MCF 10A (cell line): ENCODE measurements at regions not wholly inside any gene's neighbourhood (a gene's known extent, or its start where the extent isn't known, plus 50 kb on each side); places are given as distances from the start of the nearest gene placed in this dataset.
"Not testable (repeated sequence)": the region's sequence is repeated elsewhere in the genome, so short reads cannot be mapped to it uniquely, and the experiment has no call there.

Experiments used
- BruUV-seq: library from RNA; stranded (reverse); fragments of 400-500 nt; replicated peaks from 2 replicates; lab custom pipeline; 2021; lab: Mats Ljungman, UMichigan
- CTCF ChIA-PET: fragments of 300-600 bp; sonication (Branson Sonifier 250); formaldehyde crosslinking; extraction: SDS; loops from one replicate; lab custom pipeline; 2021; ENCODE audit warnings: antibody characterized with exemption, inconsistent platforms; lab: Yijun Ruan, JAX
- POLR2A ChIA-PET: fragments of 300-600, 350-650 bp; sonication (Branson Sonifier 250); formaldehyde crosslinking; extraction: SDS; loops from one replicate; lab custom pipeline; 2020; ENCODE audit warnings: antibody characterized with exemption, inconsistent platforms; lab: Yijun Ruan, JAX
- DNase-seq: peaks from one replicate; pipeline ENCODE4 v3.0.0-alpha.2; 2018; ENCODE audit not compliant: unreplicated experiment
- H3K27ac Mint-ChIP-seq: one replicate; pipeline ENCODE4 v1.8.0; 2022; ENCODE audit warnings: mild to moderate bottlenecking, low read depth, mixed read lengths; ENCODE audit not compliant: unreplicated experiment
- H3K27me3 Mint-ChIP-seq: one replicate; pipeline ENCODE4 v1.8.0; 2022; ENCODE audit warnings: mixed read lengths; ENCODE audit not compliant: insufficient read depth, unreplicated experiment
- H3K36me3 Mint-ChIP-seq: one replicate; pipeline ENCODE4 v1.8.0; 2022; ENCODE audit warnings: mild to moderate bottlenecking, moderate library complexity, mixed read lengths; ENCODE audit not compliant: insufficient read depth, unreplicated experiment
- H3K4me1 Mint-ChIP-seq: one replicate; pipeline ENCODE4 v1.8.0; 2022; ENCODE audit warnings: mixed read lengths; ENCODE audit not compliant: insufficient read depth, unreplicated experiment
- H3K4me3 Mint-ChIP-seq: one replicate; pipeline ENCODE4 v1.8.0; 2022; ENCODE audit warnings: mild to moderate bottlenecking, moderate library complexity, mixed read lengths; ENCODE audit not compliant: unreplicated experiment
- H3K9me3 Mint-ChIP-seq: one replicate; pipeline ENCODE4 v1.8.0; 2022; ENCODE audit warnings: mixed read lengths; ENCODE audit not compliant: unreplicated experiment
- CTCF ChIP-seq: fragments of 200-600 bp; IDR thresholded peaks from one replicate; pipeline ENCODE4 v1.8.0; 2022; ENCODE audit warnings: antibody characterized with exemption, mild to moderate bottlenecking; ENCODE audit not compliant: unreplicated experiment
- intact Hi-C: fragments of 100-400 bp; cut with micrococcal nuclease; formaldehyde crosslinking; loops from 2 replicates; pipeline ENCODE4 v1.14.1; 2022

DNA sequence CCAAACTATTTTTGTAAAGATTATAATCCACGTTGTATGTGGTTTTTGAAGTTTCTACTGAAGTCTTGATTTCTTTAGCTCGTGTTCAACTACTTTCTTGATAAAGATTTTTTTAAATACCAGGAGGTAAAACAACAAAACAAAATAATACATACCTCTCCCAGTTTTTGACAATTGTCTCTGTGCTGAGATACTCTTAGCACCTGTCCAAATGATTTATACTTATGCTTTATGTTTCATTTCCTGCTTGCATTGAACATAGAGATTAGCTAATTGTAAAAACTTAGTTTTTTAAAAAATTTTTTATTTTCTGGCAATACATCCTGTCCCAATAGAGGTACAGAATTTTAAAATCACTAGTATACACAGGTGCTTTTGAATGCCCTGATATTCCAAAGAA is 506.9 kb upstream of the ADGRB3 start:
- Mint-ChIP-seq H3K27ac (no peak overlapping the region), H3K27me3 (no peaks in the 10 kb centered on the region), H3K4me3 (no peak overlapping the region), H3K36me3 (no peaks in the 10 kb centered on the region), H3K4me1 (peaks cover 16% of the 10 kb centered on the region), H3K9me3 (no peaks in the 10 kb centered on the region)
- DNase-seq = no peak
- no TSS peak for BruUV-seq
- intact Hi-C loops = no loop called here
- POLR2A ChIA-PET = no interaction called here
- CTCF ChIA-PET = no interaction called here
- no peak for TF ChIP-seq CTCF

- POLR2A ChIA-PET = no interaction called here
- no peak for DNase-seq
- Mint-ChIP-seq H3K27ac (no peak overlapping the region), H3K4me3 (no peak overlapping the region), H3K36me3 (no peaks in the 10 kb centered on the region), H3K4me1 (peaks cover 16% of the 10 kb centered on the region), H3K27me3 (no peaks in the 10 kb centered on the region), H3K9me3 (peaks cover 11% of the 10 kb centered on the region)
- TF ChIP-seq CTCF = no peak
- CTCF ChIA-PET = interaction anchor here (0.6 kb wide), 1 partner anchor 570 kb away, joined by 3 read pairs; no protein-coding TSS in a partner anchor
- no TSS peak for BruUV-seq
- intact Hi-C loops = no loop called here
Measured at GRCh38 chr6:68127074-68127473, 508.0 kb upstream of the ADGRB3 start.

DNA sequence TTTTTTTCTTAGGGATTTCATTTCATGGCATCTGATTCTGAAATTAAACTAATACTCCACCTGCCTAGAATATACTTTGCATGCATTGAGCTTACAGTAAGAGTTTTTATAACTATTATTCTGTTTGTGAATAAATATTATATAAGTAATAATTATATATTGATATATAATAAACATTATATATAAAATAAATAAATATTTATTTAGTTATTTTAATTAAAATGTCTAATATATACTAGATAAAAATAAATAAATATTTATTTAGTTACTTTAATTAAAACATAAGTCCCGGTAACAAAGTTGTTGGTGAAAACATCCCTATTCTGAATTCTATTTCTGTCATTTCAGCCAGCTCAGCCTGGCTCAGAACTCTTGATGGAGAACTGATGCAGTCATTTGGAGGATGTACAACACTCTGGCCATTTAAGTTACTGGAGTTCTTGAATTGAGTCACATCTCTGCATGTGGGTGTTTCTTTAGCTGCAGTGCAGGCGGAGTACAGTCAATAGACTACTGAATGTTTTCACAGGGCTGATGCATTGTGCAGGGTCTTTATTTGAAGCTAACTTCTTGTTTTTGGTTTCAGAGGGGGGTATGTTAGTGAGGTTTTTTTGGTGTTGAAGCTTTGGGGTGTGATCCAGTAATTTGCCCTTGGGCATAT is 508.9 kb upstream of the ADGRB3 start:
- intact Hi-C loops = no loop called here
- TF ChIP-seq CTCF = no peak
- no peak overlapping the region for H3K4me3 Mint-ChIP-seq
- DNase-seq = no peak
- BruUV-seq = no TSS peak
- CTCF ChIA-PET = no interaction called here
- POLR2A ChIA-PET = no interaction called here
- H3K36me3 Mint-ChIP-seq = no peaks in the 10 kb centered on the region
- no peak overlapping the region for H3K27ac Mint-ChIP-seq
- H3K9me3 Mint-ChIP-seq = peaks cover 12% of the 10 kb centered on the region
- H3K27me3 Mint-ChIP-seq = no peaks in the 10 kb centered on the region
- H3K4me1 Mint-ChIP-seq = peaks cover 16% of the 10 kb centered on the region

DNA sequence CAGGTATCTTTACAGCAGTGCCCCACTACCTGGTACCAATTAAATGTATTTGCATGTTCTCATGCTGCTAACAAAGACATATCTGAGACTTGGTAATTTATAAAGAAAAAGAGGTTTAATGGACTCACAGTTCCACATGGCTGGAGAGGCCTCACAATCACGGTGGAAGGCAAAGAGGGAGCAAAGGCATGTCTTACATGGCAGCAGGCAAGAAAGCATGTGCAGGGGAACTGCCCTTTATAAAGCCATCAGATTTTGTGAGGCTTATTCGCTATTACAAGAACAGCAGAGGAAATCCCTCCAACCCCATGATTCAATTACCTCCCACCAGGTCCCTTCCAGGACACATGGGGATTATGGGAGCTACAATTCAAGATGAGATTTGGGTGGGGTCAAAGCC is 512.1 kb upstream of the ADGRB3 start:
- BruUV-seq, H3K27me3 Mint-ChIP-seq, CTCF ChIA-PET: not testable (repeated sequence)

More for the DNA sequence above, 512.1 kb upstream of the ADGRB3 start:
- peaks cover 12% of the 10 kb centered on the region for H3K9me3 Mint-ChIP-seq
- H3K36me3 Mint-ChIP-seq, H3K27ac Mint-ChIP-seq, H3K4me1 Mint-ChIP-seq, DNase-seq, intact Hi-C loops, H3K4me3 Mint-ChIP-seq: not testable (repeated sequence)
- POLR2A ChIA-PET = interaction anchor here (0.6 kb wide), 1 partner anchor 35 kb away, joined by 3 read pairs; no protein-coding TSS in a partner anchor
